GM21367 (cell line): ENCODE measurements at regions not wholly inside any gene's neighbourhood (a gene's known extent, or its start where the extent isn't known, plus 50 kb on each side); places are given as distances from the start of the nearest gene placed in this dataset.

Experiments
- ATAC-seq: cut with Tn5 transposase; IDR thresholded peaks from one replicate; pipeline ENCODE4 v1.9.1; 2021; ENCODE audit not compliant: unreplicated experiment

DNA sequence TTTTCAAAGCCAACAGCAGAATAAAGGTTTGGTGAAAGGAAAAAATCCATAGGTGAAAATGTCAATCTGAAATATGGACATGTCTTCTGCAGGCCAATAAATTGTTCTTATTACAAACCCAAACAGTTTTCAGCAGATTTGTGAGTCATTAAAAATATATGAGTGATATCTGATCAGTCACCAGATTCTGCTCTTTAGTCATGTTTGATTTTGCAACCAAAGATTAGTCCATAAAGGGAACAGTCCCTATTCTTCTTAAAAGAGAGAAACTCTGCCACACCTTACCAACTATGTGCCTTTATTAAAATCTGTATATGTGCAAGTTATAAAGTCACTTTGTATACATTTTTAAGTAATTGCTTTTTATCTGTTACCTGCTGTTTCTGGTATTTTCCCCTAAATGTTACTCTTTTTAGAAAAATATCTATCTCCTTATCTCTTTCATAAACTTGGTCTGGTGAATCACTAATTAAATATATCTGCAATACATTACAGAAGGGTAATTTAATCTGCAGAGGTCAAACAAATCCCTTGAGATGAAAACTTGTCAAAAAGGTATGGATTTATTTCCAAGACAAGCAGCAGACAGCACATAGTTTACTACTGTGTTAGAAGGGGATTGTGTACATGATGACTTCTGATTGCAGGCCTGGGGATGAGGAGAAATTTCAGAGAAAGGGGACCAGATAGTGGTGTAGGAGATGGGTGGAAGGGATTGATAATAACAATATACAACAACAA lies 322.9 kb upstream of the NWD2 start:
- ATAC-seq: no peak

DNA sequence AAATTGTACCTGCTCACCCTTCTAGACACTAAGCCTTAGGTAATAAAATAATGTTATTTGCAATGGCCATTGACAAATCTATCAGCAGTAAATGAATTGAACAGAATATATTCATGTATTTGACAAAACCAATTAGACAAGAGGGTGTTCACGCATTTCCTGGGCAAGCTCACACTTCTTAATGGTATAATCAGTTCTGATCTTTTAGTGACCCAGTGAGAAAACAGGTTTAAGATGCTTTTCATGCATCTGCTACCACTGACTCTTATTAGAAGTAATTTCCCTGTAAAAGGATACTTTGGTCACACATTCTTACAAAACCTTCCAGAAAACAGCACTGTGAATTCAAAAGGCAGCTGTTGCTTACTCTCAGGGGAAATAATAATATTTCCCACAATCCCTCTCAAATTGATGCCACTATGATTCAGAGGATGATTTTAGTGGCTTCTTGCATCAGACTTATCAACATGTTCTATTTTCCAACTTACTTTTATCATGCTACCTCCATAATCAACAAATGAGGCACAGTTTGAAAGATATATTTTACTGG lies 313.9 kb upstream of the NWD2 start:
- no peak for ATAC-seq

DNA sequence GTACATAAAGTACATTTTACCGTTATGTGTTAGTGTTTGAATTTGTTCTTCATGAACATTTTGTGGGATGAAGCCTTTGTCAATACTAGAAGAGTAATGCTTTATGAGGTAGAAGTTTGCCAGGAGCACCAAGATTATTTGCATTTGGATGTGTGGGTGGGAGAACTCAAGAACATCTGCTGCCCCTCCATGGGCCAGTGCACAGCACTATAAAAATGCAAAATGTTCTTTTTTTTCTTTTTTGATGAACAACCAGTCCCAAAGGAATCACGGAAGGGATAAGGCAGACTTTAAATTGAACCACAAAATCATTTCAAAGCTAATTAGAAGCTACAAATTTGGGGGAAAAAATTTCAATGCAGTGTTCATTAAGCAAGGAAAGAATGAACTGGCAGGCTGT lies 300.3 kb upstream of the NWD2 start:
- no peak for ATAC-seq

DNA sequence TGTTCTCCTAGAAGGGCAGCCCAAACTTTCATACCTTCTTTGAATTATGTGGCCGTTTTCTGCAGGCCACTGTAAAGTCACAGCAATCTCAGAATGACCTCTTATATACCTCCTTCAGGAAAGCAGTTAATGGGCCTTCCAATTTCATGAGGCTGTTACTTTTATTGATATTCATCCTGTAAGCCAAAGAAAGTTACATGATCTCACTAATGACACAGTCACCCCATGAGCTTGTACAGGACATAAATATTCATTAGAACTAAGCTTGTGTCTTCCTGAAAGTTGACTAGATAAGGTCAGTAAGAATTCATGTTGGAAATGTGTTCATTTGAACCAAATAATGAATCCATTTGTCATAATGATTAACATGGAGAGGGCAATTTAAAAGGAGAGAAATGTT lies 283.1 kb upstream of the NWD2 start:
- ATAC-seq: no peak

DNA sequence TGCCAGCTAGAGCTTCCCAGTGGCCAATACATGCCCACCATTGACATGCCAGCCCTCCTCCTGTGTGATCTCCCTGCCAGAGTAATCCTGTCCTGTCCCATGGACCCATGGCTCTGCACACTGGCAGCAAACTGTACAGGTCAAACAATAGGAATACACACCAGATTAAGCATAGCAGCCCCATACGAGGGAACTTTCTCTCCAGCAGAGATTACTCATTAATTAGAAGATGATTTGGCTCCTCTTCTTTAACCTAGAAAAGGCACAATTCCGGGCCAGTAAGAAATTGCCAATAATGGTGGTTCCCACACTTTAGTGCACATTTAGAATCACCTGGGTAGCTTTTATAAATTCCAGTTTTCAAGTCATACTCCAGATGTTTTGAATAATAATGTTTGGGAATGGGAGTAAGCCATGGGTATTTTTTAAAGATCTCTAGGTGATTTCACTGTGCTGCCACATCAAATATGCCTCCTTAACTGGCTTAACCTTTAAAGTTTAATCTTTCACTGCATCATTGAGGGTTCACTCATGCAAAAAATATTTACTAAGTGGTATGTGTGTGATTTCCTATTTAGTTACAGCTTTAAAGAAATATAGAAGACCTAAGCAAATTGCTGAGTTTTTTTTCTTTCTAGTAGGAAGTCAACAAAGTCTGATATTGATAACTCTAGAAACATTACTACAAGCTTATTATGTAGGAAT lies 277.6 kb upstream of the NWD2 start:
- no peak for ATAC-seq

DNA sequence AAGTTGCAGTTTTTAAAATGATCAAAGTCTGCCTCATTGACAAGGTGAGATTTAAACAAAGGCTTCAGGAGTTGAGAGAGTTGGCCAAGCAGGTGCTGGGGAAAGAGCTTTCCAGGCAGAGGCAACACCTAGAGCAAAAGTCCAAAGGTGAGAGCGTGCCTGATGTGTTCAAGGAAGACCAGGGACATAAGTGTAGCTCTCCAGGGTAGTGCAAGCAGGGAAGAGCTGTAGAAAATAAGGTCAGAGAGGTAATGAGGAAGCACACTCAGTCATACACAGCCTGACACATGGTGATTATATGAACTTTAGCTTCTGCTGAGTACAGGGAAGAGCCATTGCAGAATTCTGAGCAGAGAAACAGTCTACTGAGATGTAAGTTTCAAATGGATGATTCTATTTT lies 265.0 kb upstream of the NWD2 start:
- ATAC-seq: no peak

DNA sequence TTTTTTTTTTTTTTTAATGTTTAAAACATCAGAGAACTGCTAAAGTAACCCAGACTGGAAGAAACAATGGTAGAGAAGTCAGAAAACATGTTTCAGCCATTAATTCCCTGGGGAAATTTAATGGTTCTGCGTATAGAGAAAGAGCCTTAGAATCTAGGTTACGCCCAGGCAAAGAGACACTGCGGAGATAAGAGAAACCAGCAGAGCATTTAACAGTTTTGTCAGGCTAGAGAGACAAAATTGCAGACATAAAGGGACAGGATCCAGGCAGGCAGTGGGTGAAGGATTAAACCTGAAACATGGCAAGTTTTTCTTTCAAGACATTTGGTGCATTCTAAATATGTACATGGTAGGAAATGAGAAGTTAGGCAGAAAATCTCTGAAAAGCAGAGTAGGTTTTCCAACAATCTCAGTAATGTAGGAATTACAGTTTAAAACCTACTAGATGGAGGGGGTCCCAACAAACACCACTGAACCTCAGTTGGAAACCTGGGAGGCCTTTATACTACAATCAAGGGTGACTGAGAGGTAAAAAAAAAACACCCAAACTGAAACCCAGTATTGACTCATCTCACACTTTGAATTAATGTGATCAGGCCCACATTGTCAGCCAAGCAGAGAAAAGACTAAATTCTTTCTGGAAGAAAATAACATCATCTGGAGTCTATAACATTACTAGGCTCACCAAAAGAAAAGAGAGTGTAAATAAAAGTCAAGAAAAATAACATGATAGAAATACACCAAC lies 254.2 kb upstream of the NWD2 start:
- ATAC-seq: peak; percentile 74

DNA sequence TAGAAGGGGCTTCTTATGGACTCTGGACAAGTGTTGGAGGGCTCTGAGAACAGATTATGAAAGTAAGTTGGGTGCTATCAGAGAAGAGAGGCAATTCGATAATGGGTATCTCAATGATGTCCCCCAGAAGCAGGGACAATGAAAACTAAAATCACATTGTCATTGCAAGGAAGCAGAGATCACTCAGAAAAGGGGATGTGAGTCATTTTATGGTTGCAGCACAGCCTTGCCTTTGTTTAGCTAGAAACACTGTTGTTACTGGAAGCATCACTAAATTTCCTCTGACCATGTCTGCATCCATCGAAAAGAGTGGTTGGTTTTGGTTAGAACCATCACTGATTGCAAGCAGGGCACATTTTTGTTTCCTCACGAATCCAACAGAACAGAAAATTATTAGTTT lies 246.8 kb upstream of the NWD2 start:
- no peak for ATAC-seq

DNA sequence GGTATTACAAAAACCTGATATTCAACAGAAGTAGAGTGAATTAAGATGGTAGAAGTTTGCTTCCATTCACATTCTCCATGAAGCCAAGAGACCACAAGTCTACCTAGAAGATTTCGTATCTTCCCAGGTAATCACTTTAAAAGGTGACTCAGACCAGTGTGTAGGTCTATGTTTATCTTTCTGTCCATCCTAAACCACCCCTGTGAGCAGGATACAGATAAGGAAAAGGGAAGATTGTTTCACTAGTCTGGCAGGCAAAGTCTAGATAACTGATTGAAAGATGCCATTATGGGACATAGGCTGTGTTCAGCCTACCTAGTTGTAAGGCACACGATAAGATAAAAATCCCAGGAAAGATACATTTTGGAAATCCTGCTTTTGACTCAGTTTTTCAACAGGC lies 244.3 kb upstream of the NWD2 start:
- no peak for ATAC-seq

DNA sequence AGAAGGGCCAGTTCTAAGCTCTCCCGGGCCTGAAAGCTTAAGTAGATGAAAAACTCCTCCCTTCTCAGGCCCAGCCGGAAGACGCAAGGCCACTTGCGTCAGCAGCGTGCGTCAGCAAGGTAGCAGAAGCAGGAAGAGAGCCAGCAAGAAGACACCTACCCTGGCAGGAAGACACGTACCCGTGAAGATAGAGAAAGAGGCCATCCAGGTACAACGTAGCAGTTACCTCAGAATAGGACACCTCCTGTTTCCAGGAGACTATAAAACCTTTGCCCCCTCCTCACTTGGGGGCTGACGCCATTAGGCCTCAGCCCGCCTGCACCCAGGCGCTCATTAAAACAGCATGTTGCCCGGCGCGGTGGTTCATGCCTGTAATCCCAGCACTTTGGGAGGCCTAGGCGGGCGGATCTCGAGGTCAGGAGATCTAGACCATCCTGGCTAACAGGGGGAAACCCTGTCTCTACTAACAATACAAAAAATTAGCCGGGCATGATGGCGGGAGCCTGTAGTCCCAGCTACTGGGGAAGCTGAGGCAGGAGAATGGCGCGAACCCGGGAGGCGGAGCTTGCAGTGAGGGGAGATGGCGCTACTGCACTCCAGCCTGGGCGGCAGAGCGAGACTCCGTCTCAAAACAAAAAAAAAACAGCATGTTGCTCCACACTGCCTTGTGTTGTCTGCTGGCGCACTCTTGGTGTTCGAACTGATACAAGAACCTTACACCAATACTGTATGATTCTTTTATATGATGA lies 242.7 kb upstream of the NWD2 start:
- no peak for ATAC-seq

DNA sequence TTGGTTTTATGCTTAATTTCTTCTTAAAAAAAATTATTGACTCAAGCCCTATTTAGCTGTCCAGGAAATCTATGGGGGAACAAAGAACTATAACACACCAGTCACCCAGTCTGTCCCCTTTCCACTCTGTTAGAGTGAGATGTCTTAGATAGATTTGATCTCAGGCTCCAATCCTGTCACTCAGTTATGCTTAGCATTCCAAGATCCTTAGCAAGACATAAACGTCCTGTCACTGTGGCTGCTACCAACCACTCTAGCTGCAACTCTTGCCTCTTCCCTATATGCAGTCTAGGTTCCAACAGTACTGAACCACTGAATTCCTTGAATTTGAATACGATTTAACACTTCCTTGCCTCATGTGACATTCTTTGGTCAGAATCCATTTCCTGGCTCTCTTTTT lies 241.9 kb upstream of the NWD2 start:
- ATAC-seq: no peak

DNA sequence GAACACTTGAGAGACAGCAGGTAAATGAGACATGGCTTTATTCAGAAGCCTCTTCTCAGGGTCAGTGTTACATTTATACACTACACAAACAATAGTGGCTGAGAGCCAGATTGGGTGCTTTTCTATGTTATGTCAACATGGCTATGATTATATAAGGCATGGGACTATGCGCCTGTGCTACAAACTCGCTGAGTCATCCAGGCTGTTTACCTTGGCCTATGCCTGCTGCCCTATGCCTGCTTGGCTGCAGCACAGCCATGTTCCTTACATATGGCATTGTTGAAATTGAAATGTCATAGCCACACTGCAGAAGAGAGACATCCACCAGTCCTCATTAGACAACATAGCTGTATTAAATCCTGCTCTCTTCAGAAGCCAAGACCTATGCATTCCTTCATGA lies 236.3 kb upstream of the NWD2 start:
- no peak for ATAC-seq

DNA sequence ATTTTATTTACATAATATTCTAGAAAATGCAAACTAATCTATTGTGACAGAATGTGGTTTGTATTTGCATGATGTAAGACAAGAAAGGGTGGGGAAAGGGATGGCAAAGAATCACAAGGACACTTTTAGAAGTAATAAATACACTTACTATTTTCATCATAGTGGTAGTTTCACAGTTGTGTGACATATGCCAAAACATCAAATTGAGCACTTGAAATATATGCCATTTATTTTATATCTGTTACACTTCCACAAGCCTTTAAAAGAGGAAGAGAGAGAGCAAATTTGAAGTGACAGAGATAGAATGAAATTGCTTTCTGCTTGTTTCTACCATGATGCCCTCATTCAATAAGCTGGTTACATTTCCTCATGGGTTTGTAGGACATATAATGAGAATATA lies 230.0 kb upstream of the NWD2 start:
- no peak for ATAC-seq

DNA sequence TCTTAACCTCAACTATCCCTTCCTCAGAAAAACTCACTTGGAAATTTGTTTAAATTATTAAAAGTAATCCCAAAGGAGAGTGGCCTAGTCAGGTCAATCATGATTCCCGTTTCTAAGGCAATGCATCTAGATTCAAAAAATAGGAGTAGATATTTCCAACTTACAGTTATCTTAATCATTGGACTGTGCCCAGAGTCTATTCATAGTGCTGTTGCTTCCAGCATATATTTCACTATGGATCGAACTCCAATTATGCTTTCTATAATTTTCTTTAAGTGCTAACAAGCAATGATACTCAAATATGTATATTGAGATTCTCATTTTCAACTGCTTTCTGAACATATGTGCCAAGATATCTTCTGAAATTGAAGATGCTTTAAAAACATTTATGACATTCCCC lies 229.2 kb upstream of the NWD2 start:
- ATAC-seq: no peak

DNA sequence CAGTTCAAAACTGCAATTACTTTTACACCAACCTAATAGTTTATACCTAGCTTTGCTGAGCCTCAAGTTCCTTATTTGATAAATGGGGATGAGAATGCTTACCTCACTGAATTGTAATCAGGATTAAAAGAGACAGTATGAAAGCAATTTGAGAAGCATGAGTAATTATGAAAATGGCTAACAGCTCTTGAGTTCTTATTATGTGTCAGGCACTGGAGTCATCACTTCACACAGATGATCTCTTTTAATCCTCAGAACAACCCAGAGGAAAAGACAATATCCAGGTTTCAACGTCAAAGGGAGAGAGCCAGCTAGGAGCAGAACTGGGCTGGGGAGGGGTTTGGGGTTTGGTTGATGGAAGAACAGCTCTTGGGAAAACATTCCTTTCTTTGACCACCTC lies 221.0 kb upstream of the NWD2 start:
- no peak for ATAC-seq

DNA sequence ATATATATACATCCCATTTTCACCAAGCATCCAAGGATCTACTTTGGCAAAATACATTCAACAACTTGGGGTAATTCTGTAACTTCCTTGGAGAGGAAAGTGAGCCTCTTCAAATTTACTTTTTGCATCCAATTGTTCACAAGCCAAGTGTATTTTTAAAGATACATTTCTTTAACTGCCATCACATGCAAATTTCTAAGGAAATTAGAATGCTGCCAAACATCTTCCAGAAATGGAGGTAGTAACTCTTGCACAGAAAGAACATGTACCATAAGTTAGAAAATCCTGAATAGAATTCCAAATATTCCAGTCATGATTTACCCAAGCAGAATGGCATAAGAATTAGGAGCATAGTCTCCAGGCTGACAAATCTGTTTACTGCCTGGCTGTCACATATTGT lies 220.5 kb upstream of the NWD2 start:
- no peak for ATAC-seq

DNA sequence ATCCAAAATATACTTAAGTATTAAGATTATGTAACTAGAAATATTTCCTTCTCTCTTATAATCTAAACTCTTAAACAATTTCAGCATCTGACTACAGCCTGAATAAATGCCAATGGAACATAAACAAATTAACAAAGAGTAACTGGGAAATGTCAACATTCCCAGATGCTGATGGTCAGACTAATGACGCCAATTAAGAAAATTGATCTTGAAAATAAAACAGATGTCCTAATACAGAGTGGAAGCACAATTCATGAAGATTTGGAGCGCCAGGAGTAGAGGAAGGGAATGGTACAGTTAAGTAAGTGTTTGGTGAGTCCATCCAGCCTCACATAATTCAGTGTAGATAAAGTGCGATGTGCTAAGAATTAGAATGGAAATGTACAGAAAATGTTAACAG lies 203.7 kb upstream of the NWD2 start:
- ATAC-seq: no peak

DNA sequence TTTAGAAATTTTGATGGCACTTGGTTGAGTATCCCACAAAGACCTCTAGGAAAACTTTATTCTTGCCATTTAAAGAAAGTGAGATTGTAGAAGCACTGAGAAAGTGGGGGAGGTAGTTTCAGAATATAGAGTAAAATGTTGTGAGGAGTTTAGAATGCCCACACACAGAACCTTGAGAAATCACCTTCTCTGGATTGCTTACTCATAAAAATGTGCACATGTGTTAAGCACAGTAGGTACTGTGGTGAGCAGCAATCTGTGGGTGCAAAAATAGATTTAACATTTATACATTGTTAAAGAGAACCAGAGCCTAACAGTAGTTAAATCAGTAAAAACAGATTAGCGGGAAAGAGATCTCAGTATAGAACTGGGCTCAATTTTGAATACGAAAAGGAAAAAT lies 201.2 kb upstream of the NWD2 start:
- ATAC-seq: no peak

DNA sequence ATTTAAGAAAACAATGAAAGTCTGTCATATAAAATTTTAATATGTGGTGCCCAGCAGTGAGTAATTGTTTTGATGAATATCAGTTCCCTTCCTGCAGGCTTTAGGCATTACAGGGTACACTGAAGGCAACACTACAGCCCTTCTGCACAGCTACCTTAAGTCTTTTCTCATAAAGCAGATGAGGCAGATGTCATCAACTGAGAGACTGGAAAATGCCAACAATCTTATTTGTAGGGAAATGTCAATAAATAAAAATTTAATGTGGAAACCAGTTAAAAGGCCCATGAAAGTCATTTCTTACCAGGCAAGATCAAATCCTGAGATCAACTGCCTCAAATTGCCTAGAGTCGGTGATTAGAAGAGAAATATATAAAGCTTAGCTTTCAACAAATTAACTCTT lies 193.4 kb upstream of the NWD2 start:
- no peak for ATAC-seq

DNA sequence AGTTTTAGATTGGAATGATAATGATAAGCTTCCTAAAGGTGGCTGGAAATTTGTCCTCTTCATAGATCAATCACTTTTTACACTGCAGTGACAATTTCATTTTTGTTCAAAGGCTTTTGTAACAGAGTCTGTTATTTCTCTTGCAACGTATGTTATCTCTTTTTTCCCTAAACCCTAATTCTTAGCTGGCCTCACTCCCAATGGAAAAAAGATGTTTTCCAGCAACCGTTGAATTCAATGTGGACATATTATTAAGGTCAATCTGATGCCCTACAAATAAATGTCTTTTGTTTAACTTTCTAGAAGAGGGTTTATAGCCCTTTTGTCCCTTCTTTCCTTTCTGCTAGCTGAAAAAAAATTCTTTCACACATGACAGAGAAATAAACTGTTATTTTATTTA lies 192.7 kb upstream of the NWD2 start:
- no peak for ATAC-seq

DNA sequence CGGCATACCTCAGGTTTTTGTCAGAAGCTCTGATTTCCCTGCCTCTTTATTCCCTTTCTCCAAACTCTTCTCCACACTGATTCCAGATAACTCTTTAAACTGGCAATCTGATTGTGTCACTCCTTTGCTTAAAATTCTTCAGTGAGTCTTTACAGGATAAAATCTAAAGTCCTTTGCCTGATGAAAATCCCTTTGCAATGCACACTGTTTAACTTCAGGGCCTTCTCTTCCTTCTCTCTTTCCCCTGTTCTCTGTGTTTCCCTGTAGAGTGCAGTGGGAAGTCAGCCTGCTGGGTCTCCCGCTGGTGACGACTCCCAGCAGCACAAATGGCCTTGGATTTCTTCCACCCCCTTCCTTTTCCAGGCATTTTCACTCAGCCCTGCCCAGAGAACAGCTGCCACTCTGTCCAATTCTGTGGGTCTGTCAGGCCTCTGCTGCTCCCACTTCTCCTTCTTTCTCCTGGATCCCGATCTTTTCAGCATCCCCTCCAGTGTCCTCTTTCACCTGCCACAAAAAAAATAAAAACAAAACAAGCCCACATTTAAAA lies 189.9 kb upstream of the NWD2 start:
- ATAC-seq: no peak
